ENCODE measurements at regions not wholly inside any gene's neighbourhood (a gene's known extent, or its start where the extent isn't known, plus 50 kb on each side); places are given as distances from the start of the nearest gene placed in this dataset.

- TF ChIP-seq POLR2A (IDR thresholded peaks at IDR 0.05) = no peak
- no peak for TF ChIP-seq CTCF (IDR thresholded peaks at IDR 0.05)
These were observed 175.8 kb upstream of the ARID1B start for GRCh38 chr6:156601152-156602065.
